Osteocyte (in vitro differentiated cells): ENCODE measurements at regions not wholly inside any gene's neighbourhood (a gene's known extent, or its start where the extent isn't known, plus 50 kb on each side); places are given as distances from the start of the nearest gene placed in this dataset.

ENCODE experiments used
- DNase-seq: peaks from one replicate; pipeline ENCODE4 v3.0.0; 2021; ENCODE audit warnings: mixed read lengths; ENCODE audit not compliant: unreplicated experiment; ENCODE audit errors: extremely low spot score
- H3K27ac Mint-ChIP-seq: one replicate; pipeline ENCODE4 v1.8.0; 2021; ENCODE audit warnings: mild to moderate bottlenecking, mixed read lengths; ENCODE audit not compliant: unreplicated experiment
- H3K27me3 Mint-ChIP-seq: one replicate; pipeline ENCODE4 v1.8.0; 2021; ENCODE audit warnings: mixed read lengths; ENCODE audit not compliant: unreplicated experiment
- H3K36me3 Mint-ChIP-seq: one replicate; pipeline ENCODE4 v1.8.0; 2021; ENCODE audit warnings: mixed read lengths; ENCODE audit not compliant: unreplicated experiment
- H3K4me1 Mint-ChIP-seq: one replicate; pipeline ENCODE4 v1.8.0; 2021; ENCODE audit warnings: mixed read lengths; ENCODE audit not compliant: unreplicated experiment
- H3K4me3 Mint-ChIP-seq: one replicate; pipeline ENCODE4 v1.8.0; 2021; ENCODE audit warnings: mild to moderate bottlenecking, moderate library complexity, mixed read lengths; ENCODE audit not compliant: unreplicated experiment
- H3K9me3 Mint-ChIP-seq: one replicate; pipeline ENCODE4 v1.8.0; 2021; ENCODE audit warnings: mixed read lengths; ENCODE audit not compliant: unreplicated experiment
- TF ChIP-seq, protein P1 (sequence below): fragments of 200-600 bp; sonication (generic); IDR thresholded peaks from 2 replicates; pipeline ENCODE4 v1.5.0; 2021; ENCODE audit warnings: antibody characterized with exemption, mild to moderate bottlenecking, moderate library complexity

- TF ChIP-seq, protein P1, sequence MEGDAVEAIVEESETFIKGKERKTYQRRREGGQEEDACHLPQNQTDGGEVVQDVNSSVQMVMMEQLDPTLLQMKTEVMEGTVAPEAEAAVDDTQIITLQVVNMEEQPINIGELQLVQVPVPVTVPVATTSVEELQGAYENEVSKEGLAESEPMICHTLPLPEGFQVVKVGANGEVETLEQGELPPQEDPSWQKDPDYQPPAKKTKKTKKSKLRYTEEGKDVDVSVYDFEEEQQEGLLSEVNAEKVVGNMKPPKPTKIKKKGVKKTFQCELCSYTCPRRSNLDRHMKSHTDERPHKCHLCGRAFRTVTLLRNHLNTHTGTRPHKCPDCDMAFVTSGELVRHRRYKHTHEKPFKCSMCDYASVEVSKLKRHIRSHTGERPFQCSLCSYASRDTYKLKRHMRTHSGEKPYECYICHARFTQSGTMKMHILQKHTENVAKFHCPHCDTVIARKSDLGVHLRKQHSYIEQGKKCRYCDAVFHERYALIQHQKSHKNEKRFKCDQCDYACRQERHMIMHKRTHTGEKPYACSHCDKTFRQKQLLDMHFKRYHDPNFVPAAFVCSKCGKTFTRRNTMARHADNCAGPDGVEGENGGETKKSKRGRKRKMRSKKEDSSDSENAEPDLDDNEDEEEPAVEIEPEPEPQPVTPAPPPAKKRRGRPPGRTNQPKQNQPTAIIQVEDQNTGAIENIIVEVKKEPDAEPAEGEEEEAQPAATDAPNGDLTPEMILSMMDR, result no peak
- peaks cover 8% of the 10 kb centered on the region for H3K4me1 Mint-ChIP-seq
- H3K9me3 Mint-ChIP-seq, result peaks cover 10% of the 10 kb centered on the region
- H3K27ac Mint-ChIP-seq, result no peak overlapping the region
- H3K27me3 Mint-ChIP-seq, result no peaks in the 10 kb centered on the region
- no peak for DNase-seq
- H3K36me3 Mint-ChIP-seq, result no peaks in the 10 kb centered on the region
- H3K4me3 Mint-ChIP-seq, result no peak overlapping the region
These were observed 68.1 kb upstream of the CCBE1 start for GRCh38 chr18:59765343-59765742.

DNA sequence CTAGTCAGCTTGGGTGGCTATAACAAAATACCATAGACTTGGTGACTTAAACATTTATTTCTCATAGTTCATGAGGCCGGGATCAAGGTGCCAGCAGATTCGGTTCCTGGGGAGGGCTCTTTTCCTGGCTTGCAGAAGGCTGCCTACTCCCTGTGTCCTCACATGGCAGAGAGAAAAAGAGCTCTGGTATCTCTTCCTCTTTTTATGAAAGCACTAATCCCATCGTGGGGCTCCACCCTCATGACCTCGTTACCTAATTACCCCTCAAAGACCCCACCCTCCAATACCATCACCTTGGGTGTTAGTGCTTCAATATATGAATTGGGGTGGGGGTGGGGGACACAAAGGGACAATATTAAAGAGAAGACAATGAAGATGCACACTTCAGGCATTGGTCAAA, 67.1 kb upstream of the CCBE1 start:
- Mint-ChIP-seq H3K9me3 (peaks cover 10% of the 10 kb centered on the region), H3K4me3 (no peak overlapping the region), H3K27ac (no peak overlapping the region), H3K27me3 (no peaks in the 10 kb centered on the region), H3K36me3 (no peaks in the 10 kb centered on the region), H3K4me1 (peaks cover 8% of the 10 kb centered on the region)
- no peak for DNase-seq
- TF ChIP-seq, protein P1, result no peak

DNA sequence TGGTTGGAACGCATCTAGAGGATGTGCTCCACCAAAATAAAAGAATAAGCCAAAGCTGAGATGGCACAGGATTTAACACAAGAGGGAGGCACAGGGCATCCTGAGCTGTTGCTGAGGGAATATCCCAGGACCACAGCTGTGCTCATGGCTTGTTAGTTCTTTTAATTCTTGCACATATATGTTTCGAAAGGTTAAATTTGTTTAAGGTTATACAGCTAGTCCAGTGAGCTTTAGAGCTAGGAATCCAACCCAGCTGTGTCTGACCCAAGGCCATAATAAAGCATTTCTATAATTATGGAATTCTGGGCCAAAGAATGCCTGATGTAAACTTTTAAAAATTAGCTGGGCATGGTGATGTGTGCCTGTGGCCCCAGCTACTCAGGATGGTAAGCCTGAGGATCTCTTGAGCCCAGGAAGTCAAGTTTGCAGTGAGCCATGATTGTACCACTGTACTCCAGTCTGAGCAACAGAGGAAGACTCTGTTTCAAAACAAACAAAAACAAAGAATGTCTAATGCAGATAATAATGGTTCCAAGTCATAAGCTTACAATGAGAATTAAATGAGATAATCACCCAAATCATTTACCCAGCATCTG, 66.4 kb upstream of the CCBE1 start:
- no peaks in the 10 kb centered on the region for H3K27me3 Mint-ChIP-seq

DNA sequence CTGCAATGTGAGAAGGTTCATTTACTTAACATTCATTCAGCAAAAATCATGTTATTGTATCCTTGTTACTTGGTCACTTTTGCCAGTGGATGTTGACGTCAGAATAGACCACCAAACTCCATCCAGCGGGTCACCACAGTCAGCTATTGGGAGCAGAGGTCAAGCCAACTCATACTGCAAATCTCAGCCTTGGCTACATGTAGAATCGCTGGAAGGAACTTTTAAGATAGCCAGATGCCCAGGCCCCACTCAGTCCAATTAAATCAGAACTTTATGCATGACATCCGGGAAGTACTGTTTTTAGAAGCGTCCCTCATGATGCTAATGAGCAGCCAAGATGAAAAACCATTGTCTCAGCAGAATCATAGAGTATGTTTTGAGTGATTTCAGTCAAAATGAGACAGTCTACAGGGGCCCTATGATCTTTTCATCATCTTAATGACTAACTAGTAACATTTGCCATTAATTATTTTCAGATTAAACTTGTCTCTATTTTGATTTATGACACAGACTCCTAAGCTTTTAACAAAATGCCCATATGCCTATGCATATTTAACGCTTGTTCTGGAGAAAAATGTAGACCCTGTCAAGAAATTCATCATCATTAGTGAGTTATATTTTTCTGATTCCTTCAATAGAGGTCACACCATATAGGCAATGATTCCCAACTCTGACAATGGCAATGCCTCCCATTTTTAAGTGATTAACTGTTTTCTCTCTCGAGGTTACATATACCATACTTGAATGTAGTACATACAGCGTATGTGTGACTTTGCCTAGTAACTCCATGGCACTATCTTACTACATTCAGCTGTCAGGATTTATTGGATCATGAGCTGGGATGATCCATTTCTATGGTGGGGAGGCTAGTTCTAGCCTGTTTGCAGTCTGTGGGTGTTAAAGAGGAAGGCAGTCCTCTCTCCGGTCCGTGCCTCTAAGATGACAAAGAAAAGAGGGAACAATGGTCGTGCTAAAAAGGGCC, 63.7 kb upstream of the CCBE1 start:
- no peak overlapping the region for H3K4me3 Mint-ChIP-seq
- TF ChIP-seq, protein P1, result no peak
- no peak overlapping the region for H3K27ac Mint-ChIP-seq
- peaks cover 3% of the 10 kb centered on the region for H3K4me1 Mint-ChIP-seq
- no peaks in the 10 kb centered on the region for H3K27me3 Mint-ChIP-seq
- H3K36me3 Mint-ChIP-seq, result no peaks in the 10 kb centered on the region
- H3K9me3 Mint-ChIP-seq, result no peaks in the 10 kb centered on the region
- no peak for DNase-seq

More for the DNA sequence above, 66.4 kb upstream of the CCBE1 start:
- TF ChIP-seq, protein P1, result no peak
- Mint-ChIP-seq H3K4me3 (no peak overlapping the region), H3K9me3 (peaks cover 10% of the 10 kb centered on the region), H3K27ac (no peak overlapping the region), H3K36me3 (no peaks in the 10 kb centered on the region), H3K4me1 (peaks cover 5% of the 10 kb centered on the region)
- no peak for DNase-seq

- no peaks in the 10 kb centered on the region for H3K36me3 Mint-ChIP-seq
- H3K4me1 Mint-ChIP-seq, result peaks cover 3% of the 10 kb centered on the region
- no peak overlapping the region for H3K27ac Mint-ChIP-seq
- no peaks in the 10 kb centered on the region for H3K27me3 Mint-ChIP-seq
- DNase-seq, result no peak
- TF ChIP-seq, protein P1, result no peak
- H3K4me3 Mint-ChIP-seq, result no peak overlapping the region
- no peaks in the 10 kb centered on the region for H3K9me3 Mint-ChIP-seq
These were observed 63.0 kb upstream of the CCBE1 start for GRCh38 chr18:59760212-59760611.
